Bronchial epithelial cell (primary cell): ENCODE measurements at regions not wholly inside any gene's neighbourhood (a gene's known extent, or its start where the extent isn't known, plus 50 kb on each side); places are given as distances from the start of the nearest gene placed in this dataset.

Experiments used
- DNase-seq: peaks from one replicate; pipeline ENCODE4 v3.0.0-alpha.2; 2010; ENCODE audit warnings: low read depth
- FAIRE-seq: peaks from 2 replicates; lab custom pipeline; 2011; peaks lifted over from hg19 to GRCh38; lab: Jason Lieb, UNC
- H3K27me3 ChIP-seq: 2 replicates; pipeline ENCODE4 v1.5.1; 2011; ENCODE audit warnings: low read length; ENCODE audit not compliant: control insufficient read depth, insufficient read depth
- H3K36me3 ChIP-seq: 2 replicates; pipeline ENCODE4 v1.5.1; 2011; ENCODE audit warnings: low read length; ENCODE audit not compliant: control insufficient read depth, insufficient read depth
- H3K4me3 ChIP-seq: 2 replicates; pipeline ENCODE4 v1.5.1; 2011; ENCODE audit warnings: mild to moderate bottlenecking, low read depth, low read length, control low read depth
- CTCF ChIP-seq: IDR thresholded peaks from 2 replicates; pipeline ENCODE4 v1.5.1; 2011; ENCODE audit warnings: mild to moderate bottlenecking, moderate library complexity, low read length, control low read depth, inconsistent platforms; ENCODE audit not compliant: insufficient read depth, severe bottlenecking

- H3K36me3 ChIP-seq = no peaks in the 10 kb centered on the region
- no peak for TF ChIP-seq CTCF
- DNase-seq = no peak
- no peak for FAIRE-seq
- H3K27me3 ChIP-seq = peaks cover 5% of the 10 kb centered on the region
- H3K4me3 ChIP-seq = no peak overlapping the region
Observed at GRCh38 chr17:73785496-73785895, 141.3 kb upstream of the SDK2 start.

- peaks cover 5% of the 10 kb centered on the region for H3K27me3 ChIP-seq
- FAIRE-seq (no peak), DNase-seq (no peak)
- H3K4me3 ChIP-seq = no peak overlapping the region
- no peak for TF ChIP-seq CTCF
- no peaks in the 10 kb centered on the region for H3K36me3 ChIP-seq
Observed at GRCh38 chr17:73785958-73786743, 141.9 kb upstream of the SDK2 start.

GRCh38 chr17:73787076-73788059, 143.1 kb upstream of the SDK2 start:
- H3K27me3 ChIP-seq = peaks cover 5% of the 10 kb centered on the region
- H3K36me3 ChIP-seq = no peaks in the 10 kb centered on the region
- FAIRE-seq (no peak), DNase-seq (no peak)
- no peak for TF ChIP-seq CTCF
- no peak overlapping the region for H3K4me3 ChIP-seq

- Histone ChIP-seq H3K27me3 (peaks cover 5% of the 10 kb centered on the region), H3K36me3 (no peaks in the 10 kb centered on the region), H3K4me3 (no peak overlapping the region)
- DNase-seq (no peak), FAIRE-seq (no peak)
- no peak for TF ChIP-seq CTCF
Observed at GRCh38 chr17:73788111-73788510, 143.9 kb upstream of the SDK2 start.

GRCh38 chr17:73791121-73791520, 146.9 kb upstream of the SDK2 start:
- H3K4me3 ChIP-seq = no peak overlapping the region
- FAIRE-seq (no peak), DNase-seq (no peak)
- no peaks in the 10 kb centered on the region for H3K36me3 ChIP-seq
- H3K27me3 ChIP-seq = no peaks in the 10 kb centered on the region
- no peak for TF ChIP-seq CTCF
